HG03378 (cell line): ENCODE measurements at regions not wholly inside any gene's neighbourhood (a gene's known extent, or its start where the extent isn't known, plus 50 kb on each side); places are given as distances from the start of the nearest gene placed in this dataset.
"Not testable (repeated sequence)": the region's sequence is repeated elsewhere in the genome, so short reads cannot be mapped to it uniquely, and the experiment has no call there.

Experiments
- ATAC-seq: cut with Tn5 transposase; IDR thresholded peaks from one replicate; pipeline ENCODE4 v1.9.1; 2021; ENCODE audit warnings: mild to moderate bottlenecking, moderate library complexity; ENCODE audit not compliant: unreplicated experiment

- ATAC-seq: no peak
Observed at GRCh38 chr1:94675373-94675772, 133.8 kb upstream of the F3 start.

- no peak for ATAC-seq
Observed at GRCh38 chr1:94674876-94675275, 133.3 kb upstream of the F3 start.

- no peak for ATAC-seq
Observed at GRCh38 chr1:94672934-94673333, 131.4 kb upstream of the F3 start.

GRCh38 chr1:94672001-94672400 lies 130.4 kb upstream of the F3 start:
- ATAC-seq: no peak

- ATAC-seq: no peak
Observed at GRCh38 chr1:94670273-94670672, 128.7 kb upstream of the F3 start.

DNA sequence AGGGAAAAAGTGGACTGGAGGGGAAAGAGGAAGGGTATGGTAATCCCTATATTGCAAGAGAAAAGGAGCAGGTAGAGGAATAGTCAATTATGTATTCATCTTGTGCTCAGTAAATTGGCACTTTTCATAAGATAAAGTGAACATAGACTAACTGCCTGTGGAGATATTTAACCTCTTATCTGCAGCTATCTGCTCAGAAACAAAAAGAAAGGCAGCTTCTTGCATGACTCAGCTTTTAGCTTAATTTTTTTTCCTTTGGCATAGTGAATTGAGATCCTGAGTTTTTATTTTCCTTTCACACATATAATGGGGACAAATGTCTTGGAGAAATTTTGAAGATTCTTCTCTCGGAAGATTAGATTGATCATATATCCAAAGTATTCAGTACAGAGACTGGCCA lies 127.6 kb upstream of the F3 start:
- no peak for ATAC-seq

GRCh38 chr1:94668528-94668927 lies 127.0 kb upstream of the F3 start:
- no peak for ATAC-seq

DNA sequence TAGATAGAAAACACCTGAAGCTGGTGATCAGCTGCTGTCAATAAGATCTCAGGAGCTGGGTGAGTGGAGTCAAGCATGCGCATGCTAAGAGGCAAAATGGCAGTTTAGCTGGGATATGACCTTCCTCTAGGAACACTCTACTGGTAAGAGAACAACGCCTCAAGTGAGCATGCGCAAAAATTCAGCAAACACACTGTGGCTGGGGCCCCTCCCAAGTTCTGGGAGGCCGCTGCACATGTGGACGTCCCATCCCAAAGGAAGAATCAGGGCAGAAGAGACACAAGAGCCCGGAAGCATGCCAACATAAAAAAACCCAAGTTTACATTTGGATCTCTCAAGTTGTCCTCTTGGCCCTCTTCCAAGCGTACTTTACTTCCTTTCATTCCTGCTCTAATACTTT lies 126.3 kb upstream of the F3 start:
- no peak for ATAC-seq

DNA sequence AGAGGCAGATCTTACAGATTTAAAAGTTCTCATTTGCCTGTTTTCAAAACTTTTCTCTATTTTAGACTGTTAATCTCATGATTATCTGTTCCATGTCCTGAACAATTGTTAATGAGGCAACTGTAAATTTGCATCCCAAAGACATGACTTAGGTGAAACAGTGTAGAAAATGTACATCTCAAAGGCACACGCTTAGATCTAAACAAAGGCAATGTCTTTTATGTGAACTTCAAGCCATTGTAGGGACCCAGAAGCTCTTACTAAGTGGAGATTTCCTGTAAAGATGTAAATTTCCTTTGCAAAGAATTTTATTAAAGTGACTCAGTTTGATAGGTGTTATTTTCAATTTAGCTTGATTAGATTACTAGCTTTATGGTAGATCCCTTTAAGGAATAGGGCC lies 125.2 kb upstream of the F3 start:
- ATAC-seq: no peak

- no peak for ATAC-seq
Observed at GRCh38 chr1:94661431-94661932, 119.9 kb upstream of the F3 start.

GRCh38 chr1:94660994-94661393 lies 119.4 kb upstream of the F3 start:
- ATAC-seq: no peak

DNA sequence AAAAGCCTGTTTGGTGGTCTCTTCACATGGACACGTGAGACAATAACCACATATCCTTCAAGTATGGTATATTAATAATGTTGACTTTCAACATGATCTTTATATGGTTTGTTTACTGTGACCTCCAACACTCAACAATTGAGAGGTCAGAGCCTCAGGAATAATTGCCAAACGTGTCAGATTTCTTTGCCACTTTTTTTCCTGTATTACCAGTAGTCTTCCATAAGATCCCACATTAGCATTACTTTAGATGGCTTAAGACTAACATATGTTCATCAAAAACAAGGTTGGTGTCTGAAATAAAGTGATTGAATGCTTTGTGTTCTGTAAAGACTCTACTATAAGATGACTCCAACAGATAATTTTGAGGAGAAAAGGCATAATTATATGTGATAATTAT lies 118.7 kb upstream of the F3 start:
- ATAC-seq: no peak

GRCh38 chr1:94659202-94659601 lies 117.6 kb upstream of the F3 start:
- not testable (repeated sequence) for ATAC-seq

GRCh38 chr1:94658221-94658620 lies 116.7 kb upstream of the F3 start:
- ATAC-seq: no peak

DNA sequence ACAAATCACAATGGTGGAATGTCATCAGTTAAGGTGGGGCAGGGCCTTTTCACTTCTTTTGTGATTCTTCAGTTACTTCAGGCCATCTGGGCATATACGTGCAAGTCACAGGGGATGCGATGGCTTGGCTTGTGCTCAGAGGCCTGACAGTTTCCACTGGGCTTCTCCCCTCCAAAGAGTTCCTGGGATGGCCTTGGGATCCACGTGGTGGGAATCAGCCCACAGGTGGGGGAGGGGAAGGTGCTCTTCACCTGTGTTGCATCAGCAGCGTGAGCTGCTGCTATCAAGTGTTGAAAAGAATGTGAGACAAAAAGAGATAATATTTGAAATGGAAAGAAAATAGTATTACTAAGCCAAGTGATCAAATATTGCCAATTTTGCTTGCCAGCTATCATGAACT lies 116.2 kb upstream of the F3 start:
- ATAC-seq: not testable (repeated sequence)

- no peak for ATAC-seq
Observed at GRCh38 chr1:94656967-94657366, 115.4 kb upstream of the F3 start.

DNA sequence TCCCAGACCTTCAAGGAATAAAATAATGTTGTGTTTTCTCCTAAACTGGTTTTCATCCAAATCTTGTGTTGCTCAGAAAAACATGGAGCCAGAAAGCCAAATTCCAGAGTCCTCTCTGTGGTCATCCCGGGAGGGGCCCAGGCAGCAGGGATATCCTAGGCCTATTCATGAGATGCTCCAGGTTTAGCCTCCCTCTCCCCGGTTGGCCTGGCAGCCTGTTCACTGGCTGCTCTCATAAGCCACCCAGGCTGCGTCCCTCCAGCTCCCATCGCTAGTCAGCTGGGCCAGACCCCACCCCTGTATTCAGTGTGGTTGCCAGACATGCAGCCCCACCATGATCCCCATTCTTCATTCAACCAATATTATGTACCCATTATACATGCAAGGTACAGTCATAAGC lies 113.4 kb upstream of the F3 start:
- no peak for ATAC-seq

DNA sequence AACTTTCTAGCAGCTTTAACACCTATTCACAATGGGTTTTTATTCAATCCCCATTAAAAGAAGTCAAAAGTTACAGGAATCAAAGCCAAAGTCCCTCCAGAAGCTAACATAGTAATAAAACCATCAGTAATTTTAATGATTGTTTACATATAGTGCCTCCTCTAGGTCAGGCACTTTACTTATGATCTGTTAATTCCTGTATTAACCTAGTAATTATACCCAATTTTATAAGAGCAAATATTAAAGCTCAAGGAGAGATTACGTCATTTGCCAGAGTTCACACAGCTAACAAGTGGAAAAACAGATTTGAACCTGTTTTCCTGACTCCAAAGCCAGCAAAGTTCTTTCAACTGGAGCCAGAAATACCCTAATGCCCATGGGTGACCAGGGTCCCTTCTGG lies 112.9 kb upstream of the F3 start:
- no peak for ATAC-seq

- ATAC-seq: no peak
Observed at GRCh38 chr1:94654031-94654430, 112.5 kb upstream of the F3 start.

GRCh38 chr1:94653454-94653853 lies 111.9 kb upstream of the F3 start:
- ATAC-seq: no peak

GRCh38 chr1:94651076-94651475 lies 109.5 kb upstream of the F3 start:
- no peak for ATAC-seq

DNA sequence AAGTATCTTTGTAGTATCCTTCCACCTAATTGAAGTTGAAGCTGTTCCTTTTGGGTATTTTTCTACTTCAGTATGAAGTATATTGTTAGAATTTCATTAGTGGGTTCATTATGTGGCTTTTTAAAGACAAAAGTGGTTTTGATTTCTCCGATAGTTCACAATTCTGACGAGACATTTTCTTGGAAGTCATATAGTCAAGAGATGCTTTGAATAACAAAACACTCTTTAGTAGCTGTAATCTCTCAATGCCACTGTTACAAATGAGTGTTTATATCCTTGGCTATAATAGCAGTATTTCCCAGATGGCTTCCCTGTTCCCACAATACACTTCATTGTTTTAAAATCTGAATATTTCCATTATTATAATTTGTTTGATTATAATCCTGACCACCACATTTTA lies 108.7 kb upstream of the F3 start:
- ATAC-seq: no peak

DNA sequence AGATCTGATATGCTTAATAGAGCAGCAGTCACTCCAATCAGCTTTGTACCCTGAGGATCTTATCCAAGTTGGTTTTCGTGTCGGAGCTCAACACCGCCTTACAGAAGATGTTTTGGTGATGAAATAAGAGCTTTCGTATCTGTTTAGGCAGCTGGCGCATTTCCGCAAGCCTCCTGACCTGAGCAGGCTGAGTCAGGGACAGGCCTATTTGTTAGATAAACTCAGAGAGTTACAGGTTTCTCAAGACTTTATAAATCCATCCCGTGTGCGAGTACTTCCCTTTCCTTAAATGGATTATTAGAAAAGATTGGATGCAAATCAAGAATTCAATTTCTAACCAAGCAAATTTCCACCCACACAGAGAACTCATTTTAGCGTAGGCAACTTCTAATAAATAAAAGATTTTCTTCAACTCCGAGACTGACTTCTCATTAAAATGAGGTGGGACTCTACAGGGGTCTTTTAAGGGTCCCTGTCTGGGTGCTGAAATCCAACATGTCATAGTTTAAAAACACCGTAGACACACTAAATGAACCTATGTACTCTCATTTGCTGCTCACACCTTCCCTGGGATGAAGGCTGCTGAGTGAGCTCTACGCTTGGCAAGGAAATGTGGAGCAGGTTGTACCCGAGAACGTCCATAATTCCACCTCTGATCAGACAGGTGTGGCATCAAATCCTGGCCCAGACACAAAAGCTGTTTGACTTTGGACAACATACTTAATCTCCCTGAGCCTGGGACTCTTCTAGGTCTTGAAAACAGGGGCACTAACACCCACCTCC lies 106.9 kb upstream of the F3 start:
- ATAC-seq: no peak
